Colonic mucosa (tissue), 4 donors: ENCODE measurements at regions not wholly inside any gene's neighbourhood (a gene's known extent, or its start where the extent isn't known, plus 50 kb on each side); places are given as distances from the start of the nearest gene placed in this dataset.

Experiments
- DNase-seq: peaks from one replicate; pipeline ENCODE4 v3.0.0-alpha.2; 2020
- H3K27ac ChIP-seq: fragments of 200-600 bp; one replicate; pipeline ENCODE4 v1.8.0; 2021
- H3K27me3 ChIP-seq: fragments of 200-600 bp; one replicate; pipeline ENCODE4 v1.8.0; 2021
- H3K36me3 ChIP-seq: fragments of 200-600 bp; one replicate; pipeline ENCODE4 v1.8.0; 2021
- H3K4me1 ChIP-seq: fragments of 200-600 bp; one replicate; pipeline ENCODE4 v1.8.0; 2021; ENCODE audit warnings: mild to moderate bottlenecking
- H3K4me3 ChIP-seq: fragments of 200-600 bp; one replicate; pipeline ENCODE4 v1.8.0; 2021
- H3K9ac ChIP-seq, 2 donors: one replicate each; pipeline ENCODE4 v1.7.0; 2013; ENCODE audit warnings: control low read depth in 2 of 2, low read depth in 2 of 2, low read length in 2 of 2
- H3K9me3 ChIP-seq: fragments of 200-600 bp; one replicate; pipeline ENCODE4 v1.8.0; 2021
- intact Hi-C: fragments of 100-400 bp; cut with DNase I; formaldehyde crosslinking; loops from one replicate; pipeline ENCODE4 v1.14.1; 2022
- TF ChIP-seq, protein P1 (sequence below): fragments of 200-600 bp; IDR thresholded peaks from one replicate; pipeline ENCODE4 v1.8.0; 2022; ENCODE audit warnings: antibody characterized with exemption, mild to moderate bottlenecking
- donor health status: healthy.
- donor health status: DM: no; HTN: no; CAD: no.
- donor health status: DM: no; HTN: no; CAD: no.

DNA sequence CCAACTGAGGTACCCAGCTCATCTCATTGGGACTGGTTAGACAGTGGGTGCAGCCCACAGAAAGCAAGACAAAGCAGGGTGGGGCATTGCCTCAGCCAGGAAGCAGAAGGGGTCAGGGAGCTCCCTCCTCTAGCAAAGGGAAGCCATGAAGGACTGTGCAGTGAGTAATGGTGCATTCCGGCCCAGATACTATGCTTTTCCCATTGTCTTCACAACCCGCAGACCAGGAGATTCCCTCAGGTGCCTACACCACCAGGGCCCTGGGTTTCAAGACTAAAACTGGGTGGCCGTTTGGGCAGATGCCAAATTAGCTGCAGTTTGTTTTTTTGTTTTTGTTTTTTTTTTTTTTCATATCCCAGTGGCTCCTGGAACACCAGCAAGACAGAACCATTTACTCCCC is 235.3 kb downstream of the TACR3 start:
- DNase-seq = no peak
- Histone ChIP-seq H3K27me3 (no peaks in the 10 kb centered on the region), H3K27ac (no peak overlapping the region), H3K4me3 (no peak overlapping the region), H3K9me3 (no peaks in the 10 kb centered on the region), H3K9ac (no peak overlapping the region), H3K36me3 (no peaks in the 10 kb centered on the region), H3K4me1 (no peaks in the 10 kb centered on the region)
- intact Hi-C loops = no loop called here
- TF ChIP-seq, protein P1, sequence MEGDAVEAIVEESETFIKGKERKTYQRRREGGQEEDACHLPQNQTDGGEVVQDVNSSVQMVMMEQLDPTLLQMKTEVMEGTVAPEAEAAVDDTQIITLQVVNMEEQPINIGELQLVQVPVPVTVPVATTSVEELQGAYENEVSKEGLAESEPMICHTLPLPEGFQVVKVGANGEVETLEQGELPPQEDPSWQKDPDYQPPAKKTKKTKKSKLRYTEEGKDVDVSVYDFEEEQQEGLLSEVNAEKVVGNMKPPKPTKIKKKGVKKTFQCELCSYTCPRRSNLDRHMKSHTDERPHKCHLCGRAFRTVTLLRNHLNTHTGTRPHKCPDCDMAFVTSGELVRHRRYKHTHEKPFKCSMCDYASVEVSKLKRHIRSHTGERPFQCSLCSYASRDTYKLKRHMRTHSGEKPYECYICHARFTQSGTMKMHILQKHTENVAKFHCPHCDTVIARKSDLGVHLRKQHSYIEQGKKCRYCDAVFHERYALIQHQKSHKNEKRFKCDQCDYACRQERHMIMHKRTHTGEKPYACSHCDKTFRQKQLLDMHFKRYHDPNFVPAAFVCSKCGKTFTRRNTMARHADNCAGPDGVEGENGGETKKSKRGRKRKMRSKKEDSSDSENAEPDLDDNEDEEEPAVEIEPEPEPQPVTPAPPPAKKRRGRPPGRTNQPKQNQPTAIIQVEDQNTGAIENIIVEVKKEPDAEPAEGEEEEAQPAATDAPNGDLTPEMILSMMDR = no peak

GRCh38 chr4:103482893-103483292 is 236.9 kb downstream of the TACR3 start:
- no peak overlapping the region for H3K9ac ChIP-seq
- intact Hi-C loops = no loop called here
- H3K4me3 ChIP-seq = no peak overlapping the region
- no peaks in the 10 kb centered on the region for H3K36me3 ChIP-seq
- H3K27ac ChIP-seq = no peak overlapping the region
- no peak for DNase-seq
- TF ChIP-seq, protein P1 = no peak
- no peaks in the 10 kb centered on the region for H3K9me3 ChIP-seq
- H3K4me1 ChIP-seq = no peaks in the 10 kb centered on the region
- no peaks in the 10 kb centered on the region for H3K27me3 ChIP-seq

DNA sequence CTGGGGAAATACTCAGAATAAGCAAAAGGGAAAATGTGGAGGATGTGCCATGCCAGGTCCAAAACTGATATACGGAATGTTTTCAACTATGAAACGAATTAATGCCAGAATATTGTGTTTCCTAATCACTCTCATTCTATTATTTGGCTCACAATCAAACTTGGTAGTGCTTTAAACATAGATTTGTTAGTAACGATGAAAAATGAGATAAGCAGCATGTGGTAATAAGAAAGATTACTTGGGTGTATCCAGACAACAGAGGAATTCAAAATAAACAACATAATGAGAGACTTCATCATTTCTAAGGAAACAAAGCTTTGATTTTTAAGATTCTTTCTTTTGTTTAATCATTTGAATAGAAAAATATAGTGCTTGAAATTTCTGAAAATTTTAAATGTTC is 237.3 kb downstream of the TACR3 start:
- Histone ChIP-seq H3K9ac (no peak overlapping the region), H3K4me3 (no peak overlapping the region), H3K36me3 (no peaks in the 10 kb centered on the region), H3K27ac (no peak overlapping the region), H3K4me1 (no peaks in the 10 kb centered on the region), H3K9me3 (no peaks in the 10 kb centered on the region), H3K27me3 (no peaks in the 10 kb centered on the region)
- TF ChIP-seq, protein P1 = no peak
- no peak for DNase-seq
- intact Hi-C loops = no loop called here

- no peaks in the 10 kb centered on the region for H3K9me3 ChIP-seq
- no peaks in the 10 kb centered on the region for H3K36me3 ChIP-seq
- TF ChIP-seq, protein P1 = no peak
- no peak for DNase-seq
- H3K4me3 ChIP-seq = no peak overlapping the region
- no peaks in the 10 kb centered on the region for H3K4me1 ChIP-seq
- intact Hi-C loops = no loop called here
- no peaks in the 10 kb centered on the region for H3K27me3 ChIP-seq
- H3K27ac ChIP-seq = no peak overlapping the region
- H3K9ac ChIP-seq = no peak overlapping the region
These were observed 241.1 kb downstream of the TACR3 start for GRCh38 chr4:103478734-103479133.

- Histone ChIP-seq H3K27me3 (no peaks in the 10 kb centered on the region), H3K4me3 (no peak overlapping the region), H3K4me1 (no peaks in the 10 kb centered on the region), H3K9ac (no peak overlapping the region), H3K9me3 (no peaks in the 10 kb centered on the region), H3K36me3 (no peaks in the 10 kb centered on the region), H3K27ac (no peak overlapping the region)
- TF ChIP-seq, protein P1 = no peak
- no peak for DNase-seq
- intact Hi-C loops = no loop called here
These were observed 241.6 kb downstream of the TACR3 start for GRCh38 chr4:103478210-103478609.

- intact Hi-C loops = no loop called here
- H3K9me3 ChIP-seq = no peaks in the 10 kb centered on the region
These were observed 259.4 kb upstream of the CENPE start for GRCh38 chr4:103457566-103457965.

More at GRCh38 chr4:103457566-103457965, 259.4 kb upstream of the CENPE start:
- H3K27ac ChIP-seq = no peak overlapping the region
- DNase-seq = no peak
- no peaks in the 10 kb centered on the region for H3K36me3 ChIP-seq
- no peaks in the 10 kb centered on the region for H3K4me1 ChIP-seq
- TF ChIP-seq, protein P1 = no peak
- H3K4me3 ChIP-seq = no peak overlapping the region
- H3K27me3 ChIP-seq = no peaks in the 10 kb centered on the region
- H3K9ac ChIP-seq = no peak overlapping the region
